HepG2 (cell line): ENCODE measurements at regions not wholly inside any gene's neighbourhood (a gene's known extent, or its start where the extent isn't known, plus 50 kb on each side); places are given as distances from the start of the nearest gene placed in this dataset.

ENCODE experiments used
- ATAC-seq: fragments of 200-7000 bp; cut with Tn5 transposase; 3 replicates; pipeline ENCODE4 v1.9.1; 2020; ENCODE audit warnings: mild to moderate bottlenecking, moderate library complexity
- BruUV-seq: library from RNA; stranded (reverse); fragments of 400-500 nt; replicated peaks from 2 replicates; lab custom pipeline; 2021; lab: Mats Ljungman, UMichigan
- CTCF ChIA-PET: fragments of 300-600 bp; formaldehyde crosslinking; extraction: SDS; loops from one replicate; lab custom pipeline; 2021; ENCODE audit warnings: low total read pairs, inconsistent platforms, low intra/inter-chr PET ratio; lab: Yijun Ruan, JAX
- POLR2A ChIA-PET: fragments of 350-600 bp; sonication (Branson Sonifier 250); formaldehyde crosslinking; loops from one replicate; lab custom pipeline; 2020; ENCODE audit warnings: antibody characterized with exemption, inconsistent platforms; lab: Yijun Ruan, JAX
- DNase-seq: peaks from one replicate; pipeline ENCODE4 v3.0.0-alpha.2; 2015; ENCODE audit warnings: low spot score
- FAIRE-seq: peaks from 3 replicates; lab custom pipeline; 2011; peaks lifted over from hg19 to GRCh38; lab: Jason Lieb, UNC
- H2AFZ ChIP-seq: one replicate; pipeline ENCODE4 v1.6.1; 2011; ENCODE audit warnings: low read length, inconsistent platforms
- H3K27ac ChIP-seq: fragments of 300-600 bp; 3 replicates; pipeline ENCODE4 v1.8.0; 2011; ENCODE audit warnings: mixed run types, mild to moderate bottlenecking, mixed read lengths, low read length, inconsistent platforms; ENCODE audit not compliant: insufficient read depth; ENCODE audit errors: extremely low read length
- H3K27me3 ChIP-seq, 2 experiments: fragments of 200-600 bp in 1 of 2; 2 replicates in 1 of 2; 3 replicates in 1 of 2; pipeline versions ENCODE4 v1.6.0 to v1.8.0; 2011; ENCODE audit warnings: low read length in 2 of 2, mild to moderate bottlenecking in 2 of 2, moderate library complexity in 2 of 2, inconsistent platforms in 1 of 2; ENCODE audit not compliant: insufficient read depth in 2 of 2, control insufficient read depth in 1 of 2
- H3K36me3 ChIP-seq, 2 experiments: fragments of 200-600 bp in 1 of 2; replicated peaks in 1 of 2; 2 replicates in 1 of 2; 3 replicates in 1 of 2; pipeline versions ENCODE4 v1.5.1 to v1.8.0; 2011; ENCODE audit warnings: low read length in 2 of 2, inconsistent platforms in 1 of 2; ENCODE audit not compliant: insufficient read depth in 2 of 2, control insufficient read depth in 1 of 2
- H3K4me1 ChIP-seq: 2 replicates; pipeline ENCODE4 v1.5.1; 2012; ENCODE audit warnings: low read length, inconsistent platforms; ENCODE audit not compliant: insufficient read depth
- H3K4me2 ChIP-seq: 2 replicates; pipeline ENCODE4 v1.6.0; 2011; ENCODE audit warnings: low read depth, low read length, inconsistent platforms
- H3K4me3 ChIP-seq, 3 experiments: fragments of 200-600 bp in 1 of 3; sonication (generic), shearing (Covaris generic) in 1 of 3; replicated peaks in 1 of 3; 2 replicates each; pipeline ENCODE4 v1.5.1; 2011 to 2016; ENCODE audit warnings: low read length in 3 of 3, inconsistent platforms in 2 of 3, low read depth in 2 of 3, mild to moderate bottlenecking in 2 of 3, control low read depth in 1 of 3, mixed read lengths in 1 of 3; ENCODE audit not compliant: insufficient read depth in 1 of 3
- H3K79me2 ChIP-seq: one replicate; pipeline ENCODE4 v1.6.1; 2011; ENCODE audit warnings: low read length, inconsistent platforms; ENCODE audit not compliant: insufficient read depth
- H3K9ac ChIP-seq: 2 replicates; pipeline ENCODE4 v1.6.0; 2011; ENCODE audit warnings: mild to moderate bottlenecking, low read depth, low read length, inconsistent platforms; ENCODE audit not compliant: insufficient read depth
- H3K9me3 ChIP-seq: 2 replicates; pipeline ENCODE4 v1.5.1; 2012; ENCODE audit warnings: mild to moderate bottlenecking, low read length
- H4K20me1 ChIP-seq: 2 replicates; pipeline ENCODE4 v1.6.0; 2011; ENCODE audit warnings: inconsistent platforms, mild to moderate bottlenecking, low read length, moderate library complexity; ENCODE audit not compliant: insufficient read depth
- MAFF ChIP-seq: IDR thresholded peaks from 2 replicates; pipeline ENCODE4 v1.6.1; 2011; ENCODE audit warnings: low read depth, low read length, improper control_type of control experiment
- NR1H2 ChIP-seq: sonication (generic); formaldehyde crosslinking; IDR thresholded peaks from 2 replicates; pipeline ENCODE4 v1.8.1; 2022; ENCODE audit warnings: low read depth, missing genetic modification reagents, borderline replicate concordance
- NRL ChIP-seq: sonication (generic); formaldehyde crosslinking; IDR thresholded peaks from 2 replicates; pipeline ENCODE4 v1.5.0; 2020; ENCODE audit warnings: missing genetic modification reagents, mild to moderate bottlenecking, moderate library complexity, borderline replicate concordance
- SALL1 ChIP-seq: sonication (generic); formaldehyde crosslinking; IDR thresholded peaks from 2 replicates; pipeline ENCODE4 v1.8.0; 2022; ENCODE audit warnings: mild to moderate bottlenecking, missing genetic modification reagents
- SMC3 ChIP-seq: IDR thresholded peaks from 2 replicates; pipeline ENCODE4 v1.6.1; 2011; ENCODE audit warnings: low read length, improper control_type of control experiment
- SYNCRIP ChIP-seq: fragments of 200-400 bp; formaldehyde crosslinking; IDR thresholded peaks from 2 replicates; pipeline ENCODE4 v1.6.1; 2018; ENCODE audit warnings: mild to moderate bottlenecking, low read depth, low read length; ENCODE audit not compliant: insufficient read depth
- ZNF121 ChIP-seq: sonication (generic); formaldehyde crosslinking; IDR thresholded peaks from 2 replicates; pipeline ENCODE4 v1.5.0; 2020; ENCODE audit warnings: mild to moderate bottlenecking, missing genetic modification reagents
- ZNF431 ChIP-seq: sonication (generic); formaldehyde crosslinking; IDR thresholded peaks from 2 replicates; pipeline ENCODE4 v1.9.0; 2022; ENCODE audit warnings: missing genetic modification reagents, low read depth, mild to moderate bottlenecking, borderline replicate concordance
- ZNF598 ChIP-seq: sonication (generic); formaldehyde crosslinking; IDR thresholded peaks from 2 replicates; pipeline ENCODE4 v1.5.1; 2020; ENCODE audit warnings: mild to moderate bottlenecking, missing genetic modification reagents, borderline replicate concordance
- ZSCAN29 ChIP-seq: sonication (generic); formaldehyde crosslinking; conservative IDR thresholded peaks from 2 replicates; pipeline ENCODE4 v1.4.0; 2020; ENCODE audit warnings: mild to moderate bottlenecking, missing genetic modification reagents
- WGBS: methylation state at CpG from one replicate; pipeline ENCODE4 v1.1.6; 2017; ENCODE audit warnings: low lambda C conversion rate; 5-methylcytosine and 5-hydroxymethylcytosine counted together
- in situ Hi-C: cut with HindIII; loops from 2 replicates; pipeline ENCODE4 v1.10.0; 2017; ENCODE audit warnings: low pct_unique_long_range_greater_than_20kb; ENCODE audit not compliant: extremely low pct_ligation_motif_present
- intact Hi-C: fragments of 100-400 bp; cut with micrococcal nuclease; formaldehyde crosslinking; loops from one replicate; pipeline ENCODE4 v1.10.0; 2022; ENCODE audit not compliant: unreplicated experiment
- TF ChIP-seq, protein P1 (sequence below): IDR thresholded peaks from 2 replicates; pipeline ENCODE4 v1.6.1; 2016; ENCODE audit warnings: control low read depth
- TF ChIP-seq, protein P2 (sequence below): sonication (generic); formaldehyde crosslinking; IDR thresholded peaks from 2 replicates; pipeline ENCODE4 v1.4.0; 2020; ENCODE audit warnings: missing genetic modification reagents, borderline replicate concordance

DNA sequence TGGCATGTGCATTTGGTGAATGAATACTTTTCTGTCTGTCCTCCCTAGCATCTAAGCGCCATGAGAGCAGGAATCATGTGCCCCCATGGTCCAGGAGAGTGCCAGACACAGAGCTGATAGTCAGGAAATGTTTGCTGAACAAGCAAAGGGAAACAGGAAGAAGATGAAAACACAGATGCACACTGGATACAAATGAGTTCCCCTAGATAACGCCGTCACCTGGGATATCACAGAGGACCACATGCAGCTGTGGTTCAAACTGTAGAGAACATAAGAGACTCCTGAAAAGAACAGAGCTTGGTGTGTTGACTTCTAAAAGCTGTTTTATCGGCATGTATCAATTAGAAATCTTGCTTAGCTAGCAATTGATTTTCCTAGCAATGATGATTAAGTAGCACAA is 293.7 kb downstream of the BTBD3 start:
- in situ Hi-C loops (no loop called here), intact Hi-C loops (no loop called here)
- FAIRE-seq (no peak), DNase-seq (no peak), ATAC-seq (no peak)
- H3K4me2 ChIP-seq = no peak overlapping the region
- peaks cover 15% of the 10 kb centered on the region for H3K9me3 ChIP-seq
- BruUV-seq = no TSS peak
- no peaks in the 10 kb centered on the region for H4K20me1 ChIP-seq
- no peaks in the 10 kb centered on the region for H3K4me1 ChIP-seq
- no peaks in the 10 kb centered on the region for H3K27me3 ChIP-seq
- H3K79me2 ChIP-seq = no peaks in the 10 kb centered on the region
- H3K27ac ChIP-seq = no peak overlapping the region
- no peaks in the 10 kb centered on the region for H3K36me3 ChIP-seq
- TF ChIP-seq MAFF (no peak), ZNF121 (CRISPR knock-in tag) (no peak), NRL (CRISPR knock-in tag) (no peak), SMC3 (no peak)
- H2AFZ ChIP-seq = no peak overlapping the region
- H3K4me3 ChIP-seq = no peak overlapping the region
- WGBS = 4% methylated on average over 4 of the region's 4 CpGs
- H3K9ac ChIP-seq = no peak overlapping the region
- CTCF ChIA-PET = no interaction called here
- POLR2A ChIA-PET = no interaction called here

DNA sequence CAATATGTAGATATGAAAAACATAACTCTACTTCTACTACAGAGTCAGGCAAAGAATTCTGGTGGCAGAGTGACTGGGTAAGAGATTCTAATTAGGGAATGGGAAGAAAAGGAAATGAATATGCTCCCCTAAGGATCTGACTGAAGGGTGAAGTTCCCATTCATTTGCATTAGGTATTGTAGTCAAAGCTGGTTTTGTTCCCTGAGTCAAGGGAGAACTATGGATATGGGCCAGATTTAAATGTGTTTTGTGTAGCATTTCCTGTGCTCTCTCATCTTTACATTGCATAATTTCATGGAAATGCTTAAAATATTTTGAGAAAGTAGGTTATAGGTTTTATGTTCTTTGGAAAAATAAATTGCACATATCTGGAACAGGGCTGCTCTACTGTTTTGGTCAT is 299.7 kb downstream of the BTBD3 start:
- Histone ChIP-seq H4K20me1 (no peaks in the 10 kb centered on the region), H3K9me3 (peaks cover 34% of the 10 kb centered on the region), H3K4me1 (no peaks in the 10 kb centered on the region), H3K36me3 (no peaks in the 10 kb centered on the region), H3K27ac (no peak overlapping the region), H3K79me2 (no peaks in the 10 kb centered on the region), H3K27me3 (no peaks in the 10 kb centered on the region), H3K9ac (no peak overlapping the region), H3K4me3 (no peak overlapping the region), H2AFZ (no peak overlapping the region), H3K4me2 (no peak overlapping the region)
- intact Hi-C loops = no loop called here
- POLR2A ChIA-PET = no interaction called here
- CTCF ChIA-PET = no interaction called here
- ATAC-seq = no peak
- no TSS peak for BruUV-seq
- FAIRE-seq = no peak
- TF ChIP-seq ZNF598 (CRISPR knock-in tag) (no peak), SYNCRIP (no peak), SALL1 (CRISPR knock-in tag) (no peak), ZSCAN29 (no peak), ZNF431 (CRISPR knock-in tag) (no peak), NR1H2 (CRISPR knock-in tag) (no peak)
- TF ChIP-seq, protein P1, sequence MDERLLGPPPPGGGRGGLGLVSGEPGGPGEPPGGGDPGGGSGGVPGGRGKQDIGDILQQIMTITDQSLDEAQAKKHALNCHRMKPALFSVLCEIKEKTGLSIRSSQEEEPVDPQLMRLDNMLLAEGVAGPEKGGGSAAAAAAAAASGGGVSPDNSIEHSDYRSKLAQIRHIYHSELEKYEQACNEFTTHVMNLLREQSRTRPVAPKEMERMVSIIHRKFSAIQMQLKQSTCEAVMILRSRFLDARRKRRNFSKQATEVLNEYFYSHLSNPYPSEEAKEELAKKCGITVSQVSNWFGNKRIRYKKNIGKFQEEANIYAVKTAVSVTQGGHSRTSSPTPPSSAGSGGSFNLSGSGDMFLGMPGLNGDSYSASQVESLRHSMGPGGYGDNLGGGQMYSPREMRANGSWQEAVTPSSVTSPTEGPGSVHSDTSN (CRISPR knock-in tag) = no peak
- TF ChIP-seq, protein P2, sequence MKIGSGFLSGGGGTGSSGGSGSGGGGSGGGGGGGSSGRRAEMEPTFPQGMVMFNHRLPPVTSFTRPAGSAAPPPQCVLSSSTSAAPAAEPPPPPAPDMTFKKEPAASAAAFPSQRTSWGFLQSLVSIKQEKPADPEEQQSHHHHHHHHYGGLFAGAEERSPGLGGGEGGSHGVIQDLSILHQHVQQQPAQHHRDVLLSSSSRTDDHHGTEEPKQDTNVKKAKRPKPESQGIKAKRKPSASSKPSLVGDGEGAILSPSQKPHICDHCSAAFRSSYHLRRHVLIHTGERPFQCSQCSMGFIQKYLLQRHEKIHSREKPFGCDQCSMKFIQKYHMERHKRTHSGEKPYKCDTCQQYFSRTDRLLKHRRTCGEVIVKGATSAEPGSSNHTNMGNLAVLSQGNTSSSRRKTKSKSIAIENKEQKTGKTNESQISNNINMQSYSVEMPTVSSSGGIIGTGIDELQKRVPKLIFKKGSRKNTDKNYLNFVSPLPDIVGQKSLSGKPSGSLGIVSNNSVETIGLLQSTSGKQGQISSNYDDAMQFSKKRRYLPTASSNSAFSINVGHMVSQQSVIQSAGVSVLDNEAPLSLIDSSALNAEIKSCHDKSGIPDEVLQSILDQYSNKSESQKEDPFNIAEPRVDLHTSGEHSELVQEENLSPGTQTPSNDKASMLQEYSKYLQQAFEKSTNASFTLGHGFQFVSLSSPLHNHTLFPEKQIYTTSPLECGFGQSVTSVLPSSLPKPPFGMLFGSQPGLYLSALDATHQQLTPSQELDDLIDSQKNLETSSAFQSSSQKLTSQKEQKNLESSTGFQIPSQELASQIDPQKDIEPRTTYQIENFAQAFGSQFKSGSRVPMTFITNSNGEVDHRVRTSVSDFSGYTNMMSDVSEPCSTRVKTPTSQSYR (CRISPR knock-in tag) = no peak
- TF ChIP-seq, all 625 proteins: peak for 0
- no peak for DNase-seq
- in situ Hi-C loops = no loop called here
